ENCODE measurements at regions not wholly inside any gene's neighbourhood (a gene's known extent, or its start where the extent isn't known, plus 50 kb on each side); places are given as distances from the start of the nearest gene placed in this dataset.

GRCh38 chr7:11231190-11231589 lies 257.5 kb downstream of the PHF14 start:
- TF ChIP-seq, protein P1, sequence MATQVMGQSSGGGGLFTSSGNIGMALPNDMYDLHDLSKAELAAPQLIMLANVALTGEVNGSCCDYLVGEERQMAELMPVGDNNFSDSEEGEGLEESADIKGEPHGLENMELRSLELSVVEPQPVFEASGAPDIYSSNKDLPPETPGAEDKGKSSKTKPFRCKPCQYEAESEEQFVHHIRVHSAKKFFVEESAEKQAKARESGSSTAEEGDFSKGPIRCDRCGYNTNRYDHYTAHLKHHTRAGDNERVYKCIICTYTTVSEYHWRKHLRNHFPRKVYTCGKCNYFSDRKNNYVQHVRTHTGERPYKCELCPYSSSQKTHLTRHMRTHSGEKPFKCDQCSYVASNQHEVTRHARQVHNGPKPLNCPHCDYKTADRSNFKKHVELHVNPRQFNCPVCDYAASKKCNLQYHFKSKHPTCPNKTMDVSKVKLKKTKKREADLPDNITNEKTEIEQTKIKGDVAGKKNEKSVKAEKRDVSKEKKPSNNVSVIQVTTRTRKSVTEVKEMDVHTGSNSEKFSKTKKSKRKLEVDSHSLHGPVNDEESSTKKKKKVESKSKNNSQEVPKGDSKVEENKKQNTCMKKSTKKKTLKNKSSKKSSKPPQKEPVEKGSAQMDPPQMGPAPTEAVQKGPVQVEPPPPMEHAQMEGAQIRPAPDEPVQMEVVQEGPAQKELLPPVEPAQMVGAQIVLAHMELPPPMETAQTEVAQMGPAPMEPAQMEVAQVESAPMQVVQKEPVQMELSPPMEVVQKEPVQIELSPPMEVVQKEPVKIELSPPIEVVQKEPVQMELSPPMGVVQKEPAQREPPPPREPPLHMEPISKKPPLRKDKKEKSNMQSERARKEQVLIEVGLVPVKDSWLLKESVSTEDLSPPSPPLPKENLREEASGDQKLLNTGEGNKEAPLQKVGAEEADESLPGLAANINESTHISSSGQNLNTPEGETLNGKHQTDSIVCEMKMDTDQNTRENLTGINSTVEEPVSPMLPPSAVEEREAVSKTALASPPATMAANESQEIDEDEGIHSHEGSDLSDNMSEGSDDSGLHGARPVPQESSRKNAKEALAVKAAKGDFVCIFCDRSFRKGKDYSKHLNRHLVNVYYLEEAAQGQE (IDR thresholded peaks at IDR 0.05): no peak
- TF ChIP-seq, protein P2, sequence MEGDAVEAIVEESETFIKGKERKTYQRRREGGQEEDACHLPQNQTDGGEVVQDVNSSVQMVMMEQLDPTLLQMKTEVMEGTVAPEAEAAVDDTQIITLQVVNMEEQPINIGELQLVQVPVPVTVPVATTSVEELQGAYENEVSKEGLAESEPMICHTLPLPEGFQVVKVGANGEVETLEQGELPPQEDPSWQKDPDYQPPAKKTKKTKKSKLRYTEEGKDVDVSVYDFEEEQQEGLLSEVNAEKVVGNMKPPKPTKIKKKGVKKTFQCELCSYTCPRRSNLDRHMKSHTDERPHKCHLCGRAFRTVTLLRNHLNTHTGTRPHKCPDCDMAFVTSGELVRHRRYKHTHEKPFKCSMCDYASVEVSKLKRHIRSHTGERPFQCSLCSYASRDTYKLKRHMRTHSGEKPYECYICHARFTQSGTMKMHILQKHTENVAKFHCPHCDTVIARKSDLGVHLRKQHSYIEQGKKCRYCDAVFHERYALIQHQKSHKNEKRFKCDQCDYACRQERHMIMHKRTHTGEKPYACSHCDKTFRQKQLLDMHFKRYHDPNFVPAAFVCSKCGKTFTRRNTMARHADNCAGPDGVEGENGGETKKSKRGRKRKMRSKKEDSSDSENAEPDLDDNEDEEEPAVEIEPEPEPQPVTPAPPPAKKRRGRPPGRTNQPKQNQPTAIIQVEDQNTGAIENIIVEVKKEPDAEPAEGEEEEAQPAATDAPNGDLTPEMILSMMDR (IDR thresholded peaks at IDR 0.05; ENCODE audit: low read depth, low read length, missing input control): no peak
- TF ChIP-seq TAF1 (conservative IDR thresholded peaks at IDR 0.05) (no peak), MAX (IDR thresholded peaks at IDR 0.05) (no peak), YY1 (IDR thresholded peaks at IDR 0.05) (no peak), RAD21 (IDR thresholded peaks at IDR 0.05) (peak in 1 of 2 donors; percentile 18), ZBTB33 (IDR thresholded peaks at IDR 0.05) (no peak)

Data from liver (tissue), 3 donors.